GM18519 (cell line): ENCODE measurements at regions not wholly inside any gene's neighbourhood (a gene's known extent, or its start where the extent isn't known, plus 50 kb on each side); places are given as distances from the start of the nearest gene placed in this dataset.

ENCODE experiments used
- ATAC-seq: cut with Tn5 transposase; IDR thresholded peaks from one replicate; pipeline ENCODE4 v1.9.1; 2021; ENCODE audit warnings: mild to moderate bottlenecking, moderate library complexity; ENCODE audit not compliant: unreplicated experiment, low FRiP score

GRCh38 chr10:4372601-4373000 lies 453.4 kb upstream of the AKR1E2 start:
- ATAC-seq, result no peak

- no peak for ATAC-seq
Measured at GRCh38 chr10:4371691-4372295, 454.2 kb upstream of the AKR1E2 start.

- no peak for ATAC-seq
Measured at GRCh38 chr10:4370376-4370775, 455.6 kb upstream of the AKR1E2 start.

- ATAC-seq, result no peak
Measured at GRCh38 chr10:4361581-4361980, 464.4 kb upstream of the AKR1E2 start.

GRCh38 chr10:4359003-4359402 lies 467.0 kb upstream of the AKR1E2 start:
- no peak for ATAC-seq

GRCh38 chr10:4357911-4358310 lies 468.1 kb upstream of the AKR1E2 start:
- ATAC-seq, result no peak

GRCh38 chr10:4355350-4355749 lies 470.7 kb upstream of the AKR1E2 start:
- no peak for ATAC-seq

GRCh38 chr10:4354382-4354812 lies 471.6 kb upstream of the AKR1E2 start:
- ATAC-seq, result no peak

GRCh38 chr10:4353964-4354363 lies 472.0 kb upstream of the AKR1E2 start:
- ATAC-seq, result no peak

- no peak for ATAC-seq
Measured at GRCh38 chr10:4353059-4353655, 472.9 kb upstream of the AKR1E2 start.

- ATAC-seq, result no peak
Measured at GRCh38 chr10:4352414-4352961, 473.5 kb upstream of the AKR1E2 start.

GRCh38 chr10:4351723-4352413 lies 474.1 kb upstream of the AKR1E2 start:
- no peak for ATAC-seq

- ATAC-seq, result no peak
Measured at GRCh38 chr10:4347397-4347796, 478.6 kb upstream of the AKR1E2 start.

GRCh38 chr10:4345877-4346646 lies 479.9 kb upstream of the AKR1E2 start:
- ATAC-seq, result no peak

- ATAC-seq, result no peak
Measured at GRCh38 chr10:4344492-4344994, 481.5 kb upstream of the AKR1E2 start.

- no peak for ATAC-seq
Measured at GRCh38 chr10:4343873-4344272, 482.1 kb upstream of the AKR1E2 start.

GRCh38 chr10:4343091-4343490 lies 482.9 kb upstream of the AKR1E2 start:
- no peak for ATAC-seq

GRCh38 chr10:4338768-4339167 lies 487.2 kb upstream of the AKR1E2 start:
- ATAC-seq, result no peak

- no peak for ATAC-seq
Measured at GRCh38 chr10:4337563-4337962, 488.4 kb upstream of the AKR1E2 start.

- no peak for ATAC-seq
Measured at GRCh38 chr10:4334871-4335270, 491.1 kb upstream of the AKR1E2 start.

- ATAC-seq, result no peak
Measured at GRCh38 chr10:4334015-4334414, 492.0 kb upstream of the AKR1E2 start.
